Peyer's patch (tissue), 4 donors: ENCODE measurements at regions not wholly inside any gene's neighbourhood (a gene's known extent, or its start where the extent isn't known, plus 50 kb on each side); places are given as distances from the start of the nearest gene placed in this dataset.

Source experiments
- CTCF ChIP-seq, 6 experiments: fragments of 450-650 bp in 4 of 6; fragments of 200-600 bp in 2 of 6; sonication (generic) in 1 of 6; IDR thresholded peaks; one replicate each; pipeline ENCODE4 v1.5.1; 2017 to 2019; ENCODE audit warnings: antibody characterized with exemption in 6 of 6, mild to moderate bottlenecking in 3 of 6, moderate library complexity in 1 of 6
- POLR2A ChIP-seq, 2 donors: fragments of 450-650 bp; IDR thresholded peaks; one replicate each; pipeline ENCODE4 v1.5.1; 2017; ENCODE audit warnings: antibody characterized with exemption in 2 of 2, mild to moderate bottlenecking in 2 of 2, moderate library complexity in 2 of 2

GRCh38 chr3:181999314-181999713 is 287.6 kb downstream of the SOX2 start:
- no peak for TF ChIP-seq CTCF (IDR thresholded peaks at IDR 0.05)
- TF ChIP-seq POLR2A (IDR thresholded peaks at IDR 0.05), result no peak
